NCI-H2029 (cell line): ENCODE measurements at regions not wholly inside any gene's neighbourhood (a gene's known extent, or its start where the extent isn't known, plus 50 kb on each side); places are given as distances from the start of the nearest gene placed in this dataset.

Source experiments
- DNase-seq: peaks from one replicate; lab custom pipeline; 2025; lab: John Stamatoyannopoulos, UW

DNA sequence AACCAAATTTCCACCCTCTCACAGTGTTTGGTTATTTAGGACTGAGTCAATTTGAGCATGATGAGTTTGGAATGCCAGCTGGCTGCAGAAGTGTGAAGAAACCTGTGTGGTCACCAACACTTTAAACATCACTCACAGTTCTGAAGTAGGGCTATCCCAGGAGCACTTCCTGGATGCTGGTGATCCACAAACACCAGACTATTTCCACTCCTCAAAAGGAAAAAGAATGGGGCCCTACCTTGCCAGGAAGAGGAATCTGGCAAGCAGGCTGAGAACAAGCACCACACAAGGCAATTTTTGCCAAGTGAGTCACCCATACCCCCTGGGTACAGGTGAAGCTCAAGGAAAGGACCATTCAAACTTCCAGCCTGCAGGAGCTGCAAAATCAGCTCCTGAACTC, 294.2 kb upstream of the PTGER4 start:
- DNase-seq = no peak

DNA sequence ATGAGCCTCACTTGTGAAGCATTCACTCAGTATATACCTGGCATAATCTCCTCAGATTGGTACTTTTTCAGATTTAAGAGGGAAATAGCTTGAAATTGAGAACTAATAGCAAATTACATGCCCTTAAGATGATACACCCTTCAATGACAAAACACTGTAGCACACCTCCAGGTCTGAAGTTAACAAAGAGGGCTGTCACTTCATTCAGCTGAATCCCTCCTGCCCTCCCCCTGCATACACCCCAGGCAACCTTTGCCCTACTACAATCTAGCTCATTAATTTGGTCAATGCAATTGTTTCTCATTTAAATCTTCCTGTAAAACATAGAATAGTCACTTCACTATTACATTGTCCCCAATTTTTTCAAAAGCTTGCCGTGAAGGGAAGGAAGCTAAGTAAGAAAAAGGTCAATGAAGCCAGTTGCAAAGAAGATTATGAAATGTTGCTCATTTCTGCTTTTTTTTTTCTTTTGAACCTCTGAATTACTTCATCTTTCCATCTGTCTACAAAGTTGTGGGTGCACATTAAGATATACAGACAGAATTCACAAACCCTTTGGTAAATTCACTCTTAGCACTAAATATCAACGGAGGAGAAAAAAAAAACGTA, 294.8 kb upstream of the PTGER4 start:
- no peak for DNase-seq

DNA sequence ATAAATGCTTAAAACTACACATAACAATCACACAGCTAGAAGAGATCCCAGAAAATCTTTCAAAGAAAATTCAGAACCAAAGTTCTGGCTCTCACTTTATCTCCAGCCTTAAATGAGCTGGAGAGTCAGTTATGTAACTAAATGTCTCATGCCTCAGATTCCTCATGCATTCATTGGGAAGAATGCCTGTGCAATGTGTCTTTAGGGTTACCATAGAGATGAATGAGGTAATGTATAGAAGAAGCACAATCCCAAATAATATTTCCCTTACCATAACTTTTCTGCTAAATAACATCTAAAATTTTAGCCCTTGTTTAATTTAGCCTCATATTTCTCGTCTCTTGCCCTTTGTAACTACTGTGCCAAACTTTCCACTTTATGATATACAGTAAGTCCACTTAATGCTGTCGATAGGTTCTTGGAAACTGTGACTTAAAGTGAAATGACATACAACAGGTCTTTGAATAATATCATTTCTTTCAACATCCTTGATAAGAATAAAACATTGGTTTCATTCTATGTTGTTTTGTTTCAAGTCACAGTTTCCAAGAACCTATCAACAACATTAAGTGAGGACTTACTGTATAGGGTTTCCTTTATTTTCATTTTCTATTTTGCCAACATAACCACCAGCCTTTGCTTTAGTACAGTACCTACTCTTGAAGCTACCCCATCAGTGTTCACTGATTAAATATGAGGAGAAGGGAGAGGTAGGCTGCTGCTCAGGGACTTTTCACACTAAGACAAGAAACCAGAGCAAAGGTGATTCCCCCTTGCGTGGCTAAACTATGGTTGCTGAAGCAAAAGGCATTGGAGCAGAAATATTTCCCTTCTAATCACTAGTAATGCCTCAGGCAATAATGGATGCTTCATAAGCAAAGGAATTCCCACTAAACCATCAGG, 295.7 kb upstream of the PTGER4 start:
- DNase-seq = no peak

DNA sequence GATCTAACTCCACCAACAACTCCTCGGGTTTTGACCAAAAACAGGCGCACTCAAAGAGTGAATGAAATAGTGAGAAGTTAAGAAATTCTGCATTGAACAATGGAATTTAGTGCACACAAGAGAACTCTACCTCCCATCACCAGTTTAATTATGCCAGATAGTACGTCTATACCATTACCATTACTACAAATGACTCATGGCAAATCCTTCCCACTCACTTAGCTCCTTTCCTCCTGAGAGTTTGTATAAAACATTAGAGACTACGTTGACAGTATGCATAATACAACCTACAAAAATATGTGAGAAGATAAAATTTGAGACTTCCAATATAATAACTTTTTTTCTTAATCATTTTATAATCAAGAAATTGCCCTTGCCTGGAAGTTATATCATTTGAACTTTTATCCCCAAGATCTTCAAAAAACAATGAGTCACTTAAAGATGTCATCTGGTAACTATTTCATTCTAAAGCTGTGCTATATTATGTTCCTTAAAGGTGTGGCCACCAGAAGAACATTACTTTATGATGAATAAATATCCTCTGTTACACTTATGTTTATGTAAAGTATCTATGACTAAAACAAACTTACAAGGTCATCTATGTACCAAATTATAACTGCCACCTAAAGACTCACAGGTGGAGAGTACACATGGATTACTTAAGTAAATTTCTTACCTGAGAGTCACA, 297.9 kb upstream of the PTGER4 start:
- no peak for DNase-seq

DNA sequence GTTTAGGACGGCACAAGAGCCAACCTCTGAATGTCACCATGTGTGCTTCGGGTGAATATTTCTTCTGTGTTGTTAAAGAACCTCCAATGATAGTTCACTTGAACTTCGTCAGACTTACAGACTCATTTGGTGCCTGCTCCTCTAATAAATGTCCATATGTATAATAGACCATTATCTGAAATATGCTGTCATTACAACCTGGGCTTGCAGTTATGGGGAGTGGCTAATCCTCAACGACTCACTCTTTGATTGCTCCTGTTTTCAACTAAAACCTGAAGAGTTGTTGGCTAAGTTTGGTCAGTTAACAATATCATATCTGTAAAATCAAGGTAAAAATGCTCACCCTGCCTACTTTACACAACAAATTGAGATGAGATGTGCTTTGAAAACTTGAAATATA, 298.7 kb upstream of the PTGER4 start:
- DNase-seq = no peak

DNA sequence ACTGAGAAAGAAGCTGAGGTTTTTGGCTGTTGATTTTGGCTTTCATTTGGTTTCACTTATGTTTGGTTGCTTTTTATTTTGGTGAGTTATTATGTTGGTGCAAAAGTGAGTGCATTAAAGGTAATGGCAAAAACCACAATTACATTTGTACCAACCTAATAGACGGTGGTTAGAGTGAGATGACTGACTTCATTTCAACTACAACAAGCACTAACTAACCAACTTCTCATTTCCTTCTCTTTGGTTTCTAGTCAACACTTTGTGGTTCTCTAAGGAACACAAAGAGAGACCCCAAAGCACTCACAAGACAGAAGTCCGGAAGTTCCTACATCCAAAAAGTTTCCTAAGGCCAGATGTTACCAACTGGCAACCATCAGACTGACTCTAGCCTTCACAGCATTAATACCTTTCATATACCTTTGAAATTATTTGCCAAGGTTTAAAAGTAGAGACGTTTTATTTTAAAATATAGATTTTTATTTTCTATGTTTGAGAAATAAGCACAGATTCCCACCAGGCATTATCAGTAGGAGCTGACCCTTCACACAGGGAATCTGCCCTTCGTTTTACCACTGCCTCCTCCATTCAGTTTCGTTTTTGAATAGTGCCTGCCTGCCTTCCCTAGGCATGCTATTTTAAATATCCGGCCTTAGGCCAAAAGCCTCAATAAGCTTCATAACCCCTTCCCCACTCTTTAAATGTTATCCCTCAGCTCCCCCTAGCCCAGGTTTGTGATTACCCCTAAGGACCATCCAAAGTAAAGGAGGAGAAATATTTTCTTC, 301.1 kb upstream of the PTGER4 start:
- DNase-seq = no peak

DNA sequence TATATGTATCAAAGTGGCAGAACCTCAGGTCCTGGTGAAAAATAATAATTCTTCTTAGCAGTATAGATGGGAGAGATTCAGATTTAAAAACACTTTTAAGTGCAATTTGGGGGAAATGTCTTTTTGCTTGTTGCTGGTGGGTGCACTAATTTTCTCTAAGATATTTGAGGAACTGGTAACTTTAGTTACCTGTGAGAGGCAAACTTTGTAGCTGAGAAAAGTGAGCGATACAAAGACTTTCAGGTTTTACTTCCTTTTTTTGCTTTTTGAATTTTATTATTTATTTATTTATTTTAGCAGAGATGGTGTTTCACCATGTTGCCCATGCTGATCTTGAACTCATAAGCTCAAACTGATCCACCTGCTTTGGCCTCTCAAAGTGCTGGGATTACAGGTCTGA, 303.1 kb upstream of the PTGER4 start:
- no peak for DNase-seq

DNA sequence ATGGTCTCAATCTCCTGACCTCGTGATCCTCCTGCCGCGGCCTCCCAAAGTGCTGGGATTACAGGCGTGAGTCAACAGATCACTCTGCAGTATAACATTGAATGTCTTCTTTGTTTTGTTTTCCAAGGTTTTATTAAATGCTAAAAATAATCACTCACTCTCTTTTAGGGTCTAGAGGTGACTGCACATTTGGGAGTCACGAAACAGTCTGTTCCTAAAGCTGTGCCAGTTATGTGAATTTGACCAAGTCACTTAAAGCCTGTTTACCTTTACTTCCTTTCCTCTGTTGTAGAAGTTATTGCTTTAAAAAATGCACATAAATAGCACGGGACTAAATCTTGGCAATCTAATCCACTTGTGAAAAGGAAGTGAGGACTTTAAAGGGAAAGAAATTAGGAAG, 304.9 kb upstream of the PTGER4 start:
- no peak for DNase-seq

DNA sequence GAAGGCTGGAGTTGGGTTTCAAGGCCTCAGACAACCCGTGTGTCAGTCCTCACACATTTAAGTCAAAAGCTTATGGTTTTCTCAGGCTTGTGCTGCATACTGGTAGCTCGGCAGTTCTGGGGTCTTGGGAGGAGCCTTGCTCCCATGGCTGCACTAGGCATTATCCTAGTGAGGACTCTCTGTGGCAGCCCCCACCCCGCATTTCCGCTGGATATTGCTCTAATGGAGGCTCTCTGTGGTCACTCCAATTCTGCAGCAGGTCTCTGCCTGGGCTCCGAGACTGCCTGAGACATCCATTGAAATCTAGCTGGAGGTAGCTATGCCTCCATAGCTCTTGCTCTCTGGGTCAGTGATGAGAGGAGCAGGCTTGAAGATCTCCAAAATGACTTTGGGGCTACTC, 311.5 kb upstream of the PTGER4 start:
- no peak for DNase-seq

DNA sequence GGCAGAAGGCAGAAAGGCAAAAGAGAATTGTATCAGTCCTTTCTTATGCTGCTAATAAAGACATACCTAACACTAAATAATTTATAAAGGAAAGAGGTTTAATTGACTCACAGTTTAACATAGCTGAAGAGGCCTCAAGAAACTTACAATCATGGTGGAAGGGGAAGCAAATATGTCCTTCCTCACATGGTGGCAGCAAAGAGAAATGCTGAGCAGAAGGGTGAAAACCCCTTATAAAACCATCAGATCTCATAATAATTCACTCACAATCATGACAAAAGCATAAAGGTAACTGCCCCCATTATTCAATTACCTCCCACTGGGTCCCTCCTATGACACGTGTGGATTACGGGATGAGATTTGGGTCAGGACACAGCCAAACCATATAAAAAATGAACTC, 312.5 kb upstream of the PTGER4 start:
- no peak for DNase-seq

DNA sequence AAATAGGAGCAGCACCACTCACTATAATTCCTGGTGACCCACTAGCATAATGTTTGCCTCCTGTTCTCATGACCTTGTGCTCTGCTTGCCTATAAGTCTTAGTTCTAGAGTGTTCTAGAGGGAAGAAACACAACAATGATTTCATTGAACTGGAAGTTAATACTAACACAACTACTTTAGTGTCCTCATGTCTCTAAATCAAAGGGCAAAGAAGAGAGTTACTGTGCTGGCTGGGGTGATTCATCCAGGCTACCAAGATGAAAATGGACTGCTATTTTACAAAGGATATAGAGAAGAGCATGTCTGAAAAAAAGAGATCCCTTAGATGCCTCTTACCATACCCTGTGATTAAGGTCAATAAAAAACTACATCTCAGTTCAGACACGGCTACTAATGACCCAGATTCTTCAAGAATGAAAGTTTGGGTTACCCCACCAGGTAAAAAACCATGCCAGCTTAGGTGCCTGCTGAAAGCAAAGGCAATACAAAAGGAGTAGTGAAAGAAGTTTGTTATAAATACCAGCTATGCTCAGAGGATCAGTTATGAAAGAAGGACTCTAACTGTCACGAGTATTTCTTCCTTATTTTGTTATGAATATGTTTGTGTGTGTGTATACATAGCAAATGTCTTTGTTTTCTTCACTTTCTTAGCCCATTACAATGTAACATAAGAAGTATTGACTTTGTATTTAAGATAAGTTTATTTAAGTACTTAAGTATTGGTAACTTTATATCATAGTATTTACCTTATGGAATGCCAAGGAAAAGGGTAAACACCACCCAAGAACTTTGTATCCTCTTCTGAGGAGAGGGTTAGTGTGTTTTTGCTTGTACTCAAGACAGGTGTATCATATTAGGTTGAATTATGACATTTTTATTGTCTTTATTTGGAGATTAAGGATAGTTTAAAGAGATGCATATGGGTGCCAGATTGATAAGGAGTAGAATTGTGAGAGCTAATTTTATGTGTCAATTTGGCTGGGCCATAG, 314.1 kb upstream of the PTGER4 start:
- no peak for DNase-seq

DNA sequence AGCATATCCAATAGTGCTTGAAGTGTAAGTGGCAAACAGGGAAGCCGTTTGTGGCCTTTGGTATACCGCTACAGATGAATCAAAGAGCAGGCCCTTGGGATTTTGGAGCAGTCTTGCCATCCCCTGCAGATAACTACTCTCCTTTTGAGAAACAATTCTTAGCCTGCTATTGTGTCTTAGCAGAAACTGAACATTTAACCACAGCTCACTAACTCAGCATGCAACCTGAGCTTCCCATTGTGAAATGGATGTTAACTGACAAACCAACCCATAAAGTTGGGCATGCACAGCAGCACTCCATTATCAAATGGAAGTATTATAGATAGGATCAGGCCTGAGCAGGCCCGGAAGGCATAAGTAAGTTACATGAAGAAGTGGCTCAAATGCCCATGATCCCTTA, 315.3 kb upstream of the PTGER4 start:
- DNase-seq = no peak

DNA sequence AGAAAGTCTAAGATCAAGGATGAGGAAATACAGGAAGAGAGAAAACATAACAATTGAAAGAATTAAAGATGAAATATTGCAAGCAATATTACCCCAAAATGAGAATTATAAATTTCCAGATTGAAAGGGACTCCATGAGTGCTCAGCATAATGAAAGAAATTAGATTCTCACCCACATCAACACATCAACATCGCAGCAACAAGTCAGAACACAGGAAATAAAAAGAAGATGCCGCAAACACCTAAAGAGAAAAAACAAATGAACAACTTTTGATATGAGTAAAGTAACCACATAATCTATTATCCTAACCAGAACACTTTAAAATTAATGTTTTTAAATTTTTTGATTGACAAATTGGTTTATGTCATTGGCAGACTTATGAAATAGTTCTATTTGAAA, 318.3 kb upstream of the PTGER4 start:
- DNase-seq = no peak

DNA sequence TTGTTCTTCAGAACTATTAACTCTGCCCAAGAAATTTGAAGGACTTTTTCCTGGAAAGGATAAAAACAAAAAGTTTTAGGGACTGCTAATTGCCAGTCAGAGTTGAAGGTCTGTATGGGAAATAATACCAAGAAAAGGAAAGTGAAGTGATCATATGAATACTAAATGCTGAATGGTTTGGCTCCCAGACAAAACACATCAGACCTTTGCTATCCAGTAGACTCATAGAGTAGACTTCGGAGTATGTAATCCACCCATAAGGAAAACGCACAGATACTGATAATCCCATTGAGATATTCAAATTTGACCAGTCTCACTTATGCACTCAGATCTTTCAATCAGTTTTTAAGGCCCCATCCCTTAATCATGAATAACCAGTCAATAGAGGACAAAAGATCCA, 319.0 kb upstream of the PTGER4 start:
- no peak for DNase-seq

DNA sequence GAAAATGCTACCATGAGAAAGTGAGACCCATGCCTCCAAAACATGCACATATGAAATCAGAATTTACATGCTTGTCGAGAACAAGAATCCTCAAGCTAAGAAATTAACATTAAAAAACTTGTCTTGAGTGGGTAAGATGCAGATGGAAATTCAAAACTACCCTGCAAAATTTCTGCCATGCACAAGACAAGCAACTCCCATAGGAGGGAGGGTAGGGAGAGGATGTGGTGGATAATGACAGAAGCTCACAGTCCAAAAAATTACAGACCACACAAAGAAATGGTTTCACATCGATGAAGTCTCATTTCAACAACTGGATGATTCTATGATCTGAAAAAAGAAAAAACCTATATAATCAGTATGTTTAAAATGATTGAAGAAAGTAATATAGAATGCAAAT, 319.9 kb upstream of the PTGER4 start:
- DNase-seq = no peak

DNA sequence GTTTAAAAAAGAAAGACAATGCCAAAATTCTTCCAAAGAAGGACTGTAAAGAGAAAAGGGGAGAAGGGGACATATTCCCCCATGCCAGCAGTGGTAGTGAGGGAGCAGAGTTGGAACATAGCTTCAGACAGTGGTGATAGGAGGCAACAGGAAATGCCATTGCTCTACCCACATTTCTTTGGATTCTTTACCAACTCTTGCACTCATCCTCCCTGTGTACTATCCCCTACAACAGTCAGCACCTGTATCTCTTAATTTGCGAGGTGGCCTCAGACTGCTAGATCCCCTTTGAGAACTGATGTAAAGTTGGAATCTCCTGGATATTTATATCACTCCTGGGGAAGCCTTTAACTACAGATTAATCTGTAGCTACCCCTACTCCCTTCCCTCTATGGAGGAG, 320.6 kb upstream of the PTGER4 start:
- DNase-seq = no peak

DNA sequence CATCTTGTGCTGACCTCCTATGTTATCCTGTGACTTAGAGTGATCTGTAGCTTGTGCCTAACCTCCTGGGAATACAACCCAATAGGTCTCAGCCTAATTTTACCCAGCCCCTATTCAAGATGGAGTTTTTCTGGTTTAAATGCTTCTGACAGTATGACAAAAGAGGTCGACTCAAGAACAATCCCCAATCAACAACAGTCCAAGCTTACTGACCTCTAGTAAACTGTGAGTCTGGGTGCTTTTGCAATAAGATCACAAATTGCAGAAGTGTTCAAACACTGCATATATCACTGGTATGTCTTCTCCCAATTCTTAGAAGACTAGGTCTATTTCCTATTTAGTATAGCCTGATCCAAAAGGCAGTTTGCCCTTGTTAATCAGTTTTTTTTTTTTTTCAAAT, 323.5 kb upstream of the PTGER4 start:
- DNase-seq = no peak

DNA sequence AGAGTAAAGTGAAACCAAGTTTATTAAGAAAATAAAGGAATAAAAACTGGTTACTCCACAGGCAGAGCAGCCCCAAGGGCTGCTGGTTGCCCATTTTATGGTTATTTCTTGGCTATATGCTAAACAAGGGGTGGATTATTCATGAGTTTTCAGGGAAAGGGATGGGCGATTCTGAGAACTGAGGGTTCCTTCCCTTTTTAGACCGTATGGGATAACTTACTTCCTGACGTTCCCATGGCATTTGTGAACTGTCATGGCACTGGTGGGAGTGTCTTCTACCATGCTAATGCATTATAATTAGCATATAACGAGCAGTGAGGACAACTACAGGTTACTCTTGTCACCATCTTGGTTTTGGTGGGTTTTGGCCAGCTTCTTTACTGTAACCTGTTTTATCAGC, 323.9 kb upstream of the PTGER4 start:
- DNase-seq = no peak

DNA sequence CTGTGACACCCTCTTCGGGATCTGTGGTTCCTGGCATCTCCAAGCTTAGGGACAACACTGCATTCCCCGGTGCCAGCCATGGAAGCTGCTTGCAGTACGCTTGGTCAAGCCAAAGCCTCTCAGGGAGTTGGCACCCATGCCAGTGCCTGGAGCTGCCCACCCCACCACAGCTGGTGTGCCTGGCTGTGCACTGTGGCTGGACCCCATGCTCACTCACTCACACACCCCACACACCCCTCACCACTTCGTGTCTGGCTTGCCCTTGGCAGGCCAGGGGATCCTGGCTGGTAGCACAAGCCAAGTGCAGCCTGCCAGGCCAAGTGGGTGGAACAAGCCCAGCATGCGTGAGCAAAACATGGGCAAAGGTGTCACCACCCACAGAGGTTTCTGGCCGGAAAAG, 324.5 kb upstream of the PTGER4 start:
- no peak for DNase-seq

DNA sequence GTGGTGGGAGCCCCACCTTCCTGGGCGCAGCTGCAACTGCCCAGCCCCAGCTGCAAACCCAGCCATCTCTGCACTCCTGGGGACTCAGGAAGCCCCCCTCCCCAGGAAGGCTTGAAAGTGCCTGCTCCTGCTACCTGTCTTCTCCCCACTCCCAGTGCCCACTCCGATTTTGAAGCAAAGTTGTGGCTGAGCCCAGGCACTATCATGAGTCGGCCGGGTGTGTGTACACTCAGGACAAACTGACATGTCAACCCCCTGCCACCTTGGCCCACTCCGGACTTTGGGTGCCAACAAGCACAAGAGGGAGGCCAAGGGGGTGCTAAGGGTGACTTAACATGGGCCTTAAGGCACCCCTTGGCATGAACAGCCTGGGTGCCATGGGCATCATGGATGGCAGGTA, 325.5 kb upstream of the PTGER4 start:
- no peak for DNase-seq

DNA sequence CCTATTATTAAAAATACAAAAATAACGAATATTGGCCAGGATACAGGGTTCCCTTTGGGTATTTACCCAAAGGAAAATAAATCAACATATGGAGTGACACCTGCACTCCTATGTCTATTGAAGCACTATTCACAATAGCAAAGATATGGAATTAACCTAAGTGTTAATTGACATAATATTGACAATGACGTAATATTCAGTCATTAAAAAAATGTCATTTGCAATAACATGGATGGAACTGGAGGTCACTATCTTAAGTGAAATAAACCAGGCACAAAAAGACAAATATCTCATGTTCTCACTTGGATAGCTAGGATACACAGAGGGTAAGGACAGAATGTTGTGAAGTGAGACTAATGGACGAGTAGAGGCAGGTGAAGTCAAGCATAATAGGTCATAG, 326.3 kb upstream of the PTGER4 start:
- no peak for DNase-seq
